NCI-H1092 treated with DMSO at 0.1 percent for 48 hours (cell line): ENCODE measurements at regions not wholly inside any gene's neighbourhood (a gene's known extent, or its start where the extent isn't known, plus 50 kb on each side); places are given as distances from the start of the nearest gene placed in this dataset.

Experiments
- DNase-seq: peaks from one replicate; lab custom pipeline; 2025; lab: John Stamatoyannopoulos, UW

GRCh38 chr4:22949161-22949855 is 256.6 kb downstream of the GBA3 start:
- DNase-seq = no peak

- DNase-seq = no peak
These were observed 255.1 kb downstream of the GBA3 start for GRCh38 chr4:22947851-22948250.

GRCh38 chr4:22942920-22943559 is 250.3 kb downstream of the GBA3 start:
- no peak for DNase-seq

GRCh38 chr4:22941688-22942375 is 249.1 kb downstream of the GBA3 start:
- DNase-seq = peak; percentile 26

- no peak for DNase-seq
These were observed 239.6 kb downstream of the GBA3 start for GRCh38 chr4:22932326-22932725.

GRCh38 chr4:22922426-22922825 is 229.7 kb downstream of the GBA3 start:
- no peak for DNase-seq

- DNase-seq = no peak
These were observed 229.2 kb downstream of the GBA3 start for GRCh38 chr4:22921936-22922335.

GRCh38 chr4:22911285-22911684 is 218.5 kb downstream of the GBA3 start:
- DNase-seq = no peak

GRCh38 chr4:22910200-22910599 is 217.5 kb downstream of the GBA3 start:
- no peak for DNase-seq

GRCh38 chr4:22906045-22906444 is 213.3 kb downstream of the GBA3 start:
- DNase-seq = no peak

GRCh38 chr4:22903913-22904312 is 211.2 kb downstream of the GBA3 start:
- DNase-seq = no peak

- no peak for DNase-seq
These were observed 208.9 kb downstream of the GBA3 start for GRCh38 chr4:22901631-22902030.

- no peak for DNase-seq
These were observed 208.1 kb downstream of the GBA3 start for GRCh38 chr4:22900876-22901275.

GRCh38 chr4:22897520-22898108 is 204.9 kb downstream of the GBA3 start:
- peak; percentile 25 for DNase-seq

GRCh38 chr4:22895482-22895881 is 202.7 kb downstream of the GBA3 start:
- DNase-seq = no peak

GRCh38 chr4:22884157-22884556 is 191.4 kb downstream of the GBA3 start:
- DNase-seq = no peak

- peak; percentile 13 for DNase-seq
These were observed 188.7 kb downstream of the GBA3 start for GRCh38 chr4:22881411-22881810.

GRCh38 chr4:22877486-22878052 is 184.8 kb downstream of the GBA3 start:
- peak; percentile 88 for DNase-seq

GRCh38 chr4:22876270-22876669 is 183.5 kb downstream of the GBA3 start:
- DNase-seq = no peak

- no peak for DNase-seq
These were observed 183.0 kb downstream of the GBA3 start for GRCh38 chr4:22875587-22876257.

- DNase-seq = no peak
These were observed 181.7 kb downstream of the GBA3 start for GRCh38 chr4:22874334-22874912.

- DNase-seq = no peak
These were observed 181.2 kb downstream of the GBA3 start for GRCh38 chr4:22873899-22874298.
